ENCODE measurements at regions not wholly inside any gene's neighbourhood (a gene's known extent, or its start where the extent isn't known, plus 50 kb on each side); places are given as distances from the start of the nearest gene placed in this dataset.
A peak's percentile ranks its signal among the peaks of the same experiment; 100 is the strongest.
"Not testable (repeated sequence)": the region's sequence is repeated elsewhere in the genome, so short reads cannot be mapped to it uniquely, and the experiment has no call there.

DNA sequence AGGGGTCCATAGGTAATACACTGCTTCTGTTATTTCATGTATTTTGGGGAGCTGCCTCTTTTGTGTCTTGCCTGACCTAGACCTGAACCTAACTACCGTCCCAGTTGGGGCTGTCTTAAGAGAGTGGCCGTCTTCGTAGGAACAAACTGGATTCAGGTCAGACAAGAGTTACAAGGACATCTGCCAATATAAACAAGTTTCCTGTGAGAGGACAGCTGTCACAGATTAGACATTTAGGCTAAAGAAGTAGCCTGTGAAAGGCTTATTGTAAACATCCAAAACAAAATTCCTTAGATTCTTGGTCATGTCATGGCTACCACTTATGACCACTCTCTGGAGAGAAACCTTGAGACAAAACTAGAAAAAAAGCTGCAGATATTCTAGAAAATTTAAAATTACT lies 797.6 kb upstream of the AADAT start:
- Histone ChIP-seq H3K27me3 (no peaks in the 10 kb centered on the region), H3K9me3 (no peaks in the 10 kb centered on the region), H3K36me3 (no peaks in the 10 kb centered on the region), H3K4me3 (no peak overlapping the region)
- no peak for DNase-seq

DNA sequence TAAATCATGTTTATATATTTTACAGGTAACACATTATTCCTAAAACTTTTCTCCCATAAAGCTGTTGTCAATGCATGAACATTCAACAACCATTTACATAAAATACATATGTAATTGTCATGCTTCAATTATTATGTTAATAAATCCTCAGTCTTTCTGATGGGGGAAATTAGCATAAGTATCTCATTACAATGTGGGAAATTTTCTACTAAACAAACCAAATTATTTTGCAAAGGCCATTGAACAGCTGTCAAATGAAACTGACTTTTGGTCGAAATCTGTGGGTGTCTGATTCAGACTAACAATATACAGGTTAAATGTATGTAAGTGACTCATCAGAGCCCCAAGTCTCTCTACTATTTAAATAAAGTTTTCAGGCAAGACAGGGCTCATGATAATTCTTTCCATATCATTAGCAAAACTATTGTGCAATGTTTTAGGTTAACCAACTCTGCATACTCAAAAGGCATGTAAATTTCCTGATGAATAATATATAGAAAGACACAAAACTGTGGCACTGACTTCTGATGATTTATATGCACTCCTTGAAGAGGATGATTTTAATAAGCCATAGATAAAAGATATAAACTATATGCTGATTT lies 795.3 kb upstream of the AADAT start:
- no peak for DNase-seq
- H3K9me3 ChIP-seq, result no peaks in the 10 kb centered on the region
- H3K36me3 ChIP-seq, result no peaks in the 10 kb centered on the region
- H3K27me3 ChIP-seq, result no peaks in the 10 kb centered on the region
- no peak overlapping the region for H3K4me3 ChIP-seq

DNA sequence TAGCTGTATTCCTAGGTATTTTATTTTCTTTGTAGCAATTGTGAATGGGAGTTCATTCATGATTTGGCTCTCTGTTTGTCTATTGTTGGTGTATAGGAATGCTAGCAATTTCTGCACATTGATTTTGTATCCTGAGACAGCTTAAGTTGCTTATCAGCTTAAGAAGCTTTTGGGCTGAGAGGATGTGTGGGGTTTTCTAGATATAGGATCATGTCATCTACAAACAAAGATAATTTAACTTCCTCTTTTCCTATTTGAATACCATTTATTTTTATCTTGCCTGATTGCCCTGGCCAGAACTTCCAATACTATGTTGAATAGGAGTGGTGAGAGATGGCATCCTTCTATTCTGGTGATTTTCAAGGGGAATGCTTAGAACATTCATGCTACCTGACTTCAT lies 791.9 kb upstream of the AADAT start:
- H3K9me3 ChIP-seq, H3K36me3 ChIP-seq, H3K4me3 ChIP-seq, H3K27me3 ChIP-seq, DNase-seq: not testable (repeated sequence)

DNA sequence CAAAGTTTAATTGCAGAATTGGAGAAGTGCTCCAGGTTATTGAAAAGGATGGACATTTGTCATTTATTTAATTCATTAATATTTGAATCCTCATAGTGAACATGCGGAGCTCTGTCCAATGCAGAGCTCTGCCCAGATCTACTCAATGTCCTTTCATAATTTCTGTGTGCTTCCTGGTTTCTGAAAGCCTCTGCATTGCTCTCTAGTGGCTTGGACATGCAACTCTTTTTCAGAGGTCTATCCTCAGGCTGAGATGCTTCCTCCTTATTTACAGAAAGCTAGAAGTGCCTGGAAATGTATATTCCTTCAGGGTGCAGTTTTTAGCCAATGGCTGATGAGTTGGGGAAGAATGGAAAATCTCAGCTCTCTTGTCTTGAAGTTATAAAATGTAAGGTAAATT lies 786.1 kb upstream of the AADAT start:
- DNase-seq, result no peak
- Histone ChIP-seq H3K27me3 (no peaks in the 10 kb centered on the region), H3K9me3 (no peaks in the 10 kb centered on the region), H3K4me3 (no peak overlapping the region), H3K36me3 (no peaks in the 10 kb centered on the region)

DNA sequence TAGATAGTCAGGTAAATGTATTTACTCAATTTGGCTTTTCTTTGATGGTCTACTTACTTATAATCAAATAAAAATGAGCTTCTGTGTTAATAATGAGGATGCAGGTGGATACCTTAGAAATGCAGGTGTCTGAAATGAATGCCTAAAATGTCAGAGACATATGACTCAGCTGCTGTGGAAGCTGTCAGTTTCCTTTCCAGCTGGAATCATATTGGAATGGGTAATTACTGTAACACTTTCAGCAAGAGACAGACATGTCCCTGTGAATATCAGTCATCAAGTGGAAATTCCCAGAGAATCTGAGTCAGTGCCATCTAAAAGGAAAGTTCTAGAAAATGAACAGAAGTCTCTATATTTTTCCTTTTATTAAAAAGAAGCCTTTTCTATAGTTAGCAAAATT lies 783.0 kb upstream of the AADAT start:
- Histone ChIP-seq H3K27me3 (no peaks in the 10 kb centered on the region), H3K36me3 (no peaks in the 10 kb centered on the region), H3K4me3 (no peak overlapping the region), H3K9me3 (no peaks in the 10 kb centered on the region)
- DNase-seq, result no peak

DNA sequence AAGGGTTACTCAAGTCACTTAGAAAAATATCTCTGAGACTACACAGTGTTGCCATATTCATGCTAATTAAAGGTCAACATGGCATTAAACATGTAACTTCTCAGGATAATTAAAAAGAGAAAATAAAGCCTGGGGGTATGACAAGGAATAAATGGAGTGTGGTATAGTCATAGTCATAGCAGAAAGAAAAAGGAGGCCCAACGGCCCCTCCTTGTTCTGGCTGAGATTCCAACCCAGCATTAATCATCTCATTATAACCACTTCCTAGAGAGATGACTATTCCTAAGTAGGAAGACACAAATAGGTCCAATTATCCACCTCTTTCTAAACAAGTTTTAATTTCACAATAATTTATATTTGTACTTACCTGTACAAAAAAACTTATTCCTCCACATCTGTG lies 778.4 kb upstream of the AADAT start:
- Histone ChIP-seq H3K27me3 (no peaks in the 10 kb centered on the region), H3K9me3 (no peaks in the 10 kb centered on the region), H3K36me3 (no peaks in the 10 kb centered on the region), H3K4me3 (no peak overlapping the region)
- no peak for DNase-seq

DNA sequence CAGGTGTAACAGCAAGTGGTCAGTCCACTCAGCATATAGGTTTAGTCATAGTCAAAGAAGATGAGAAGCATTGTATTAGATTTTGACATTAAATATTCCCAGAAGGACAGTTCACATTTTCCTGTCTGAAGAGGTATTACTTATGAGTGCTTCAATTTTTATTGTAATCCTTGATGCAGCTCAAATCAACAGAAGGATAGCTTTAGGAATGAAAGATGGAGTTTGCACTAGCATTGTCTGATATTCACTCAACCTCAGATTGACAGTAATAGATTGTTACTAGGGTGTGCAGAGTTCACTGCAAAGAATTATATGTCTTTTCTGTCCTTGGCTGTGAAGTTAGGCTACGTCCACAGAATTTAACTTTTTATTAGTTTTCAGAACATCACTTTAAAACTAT lies 764.3 kb upstream of the AADAT start:
- Histone ChIP-seq H3K27me3 (no peaks in the 10 kb centered on the region), H3K9me3 (no peaks in the 10 kb centered on the region), H3K36me3 (no peaks in the 10 kb centered on the region), H3K4me3 (no peak overlapping the region)
- no peak for DNase-seq

DNA sequence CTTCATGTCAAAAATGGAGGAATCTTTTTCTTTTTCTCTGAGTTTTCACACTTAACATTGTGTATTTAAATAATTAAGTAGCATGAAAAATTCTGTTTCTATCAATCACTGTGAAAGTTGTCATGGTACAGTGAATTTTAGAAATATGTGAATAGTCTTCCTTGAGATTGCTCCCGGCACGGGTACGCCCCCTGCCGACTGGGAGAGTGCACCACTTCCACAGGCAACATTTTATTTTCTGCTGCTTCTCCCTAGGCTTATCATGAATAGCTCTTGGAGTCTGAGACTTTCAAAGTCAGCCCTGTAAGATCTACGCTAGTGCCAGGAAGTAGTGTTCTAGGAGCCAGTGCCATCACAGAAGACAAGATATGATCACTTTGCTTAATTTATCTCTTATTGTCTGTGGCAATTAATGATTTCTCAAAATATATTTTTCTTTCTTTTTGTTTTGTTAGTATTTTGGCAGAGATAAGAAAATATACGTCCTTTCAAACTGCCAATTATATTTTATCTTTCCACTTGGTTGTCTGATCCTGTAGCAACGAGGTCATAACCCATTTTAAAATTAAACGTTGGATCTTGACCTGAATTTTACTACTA lies 763.8 kb upstream of the AADAT start:
- DNase-seq, result peak; percentile 14
- Histone ChIP-seq H3K36me3 (no peaks in the 10 kb centered on the region), H3K27me3 (no peaks in the 10 kb centered on the region), H3K4me3 (no peak overlapping the region), H3K9me3 (no peaks in the 10 kb centered on the region)

DNA sequence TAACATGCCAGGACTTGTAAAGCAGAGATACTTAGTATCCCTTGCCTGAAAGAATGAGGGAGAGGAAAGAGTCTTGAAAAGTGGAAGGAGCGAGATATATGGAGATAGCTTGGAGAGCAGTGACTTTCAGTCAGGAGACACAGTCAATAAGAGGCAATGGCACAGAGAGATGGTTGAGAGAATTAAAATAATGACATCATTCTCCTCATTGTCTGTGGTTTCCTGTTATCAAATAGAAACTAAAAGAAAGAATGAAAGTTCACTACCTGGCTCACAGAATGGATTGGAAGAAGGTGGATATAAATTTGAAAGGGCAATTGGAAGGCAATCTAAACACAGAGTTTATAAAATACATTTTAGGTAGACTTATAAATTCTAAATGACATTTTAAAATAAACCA lies 760.2 kb upstream of the AADAT start:
- Histone ChIP-seq H3K4me3 (no peak overlapping the region), H3K9me3 (no peaks in the 10 kb centered on the region), H3K27me3 (no peaks in the 10 kb centered on the region), H3K36me3 (no peaks in the 10 kb centered on the region)
- no peak for DNase-seq

DNA sequence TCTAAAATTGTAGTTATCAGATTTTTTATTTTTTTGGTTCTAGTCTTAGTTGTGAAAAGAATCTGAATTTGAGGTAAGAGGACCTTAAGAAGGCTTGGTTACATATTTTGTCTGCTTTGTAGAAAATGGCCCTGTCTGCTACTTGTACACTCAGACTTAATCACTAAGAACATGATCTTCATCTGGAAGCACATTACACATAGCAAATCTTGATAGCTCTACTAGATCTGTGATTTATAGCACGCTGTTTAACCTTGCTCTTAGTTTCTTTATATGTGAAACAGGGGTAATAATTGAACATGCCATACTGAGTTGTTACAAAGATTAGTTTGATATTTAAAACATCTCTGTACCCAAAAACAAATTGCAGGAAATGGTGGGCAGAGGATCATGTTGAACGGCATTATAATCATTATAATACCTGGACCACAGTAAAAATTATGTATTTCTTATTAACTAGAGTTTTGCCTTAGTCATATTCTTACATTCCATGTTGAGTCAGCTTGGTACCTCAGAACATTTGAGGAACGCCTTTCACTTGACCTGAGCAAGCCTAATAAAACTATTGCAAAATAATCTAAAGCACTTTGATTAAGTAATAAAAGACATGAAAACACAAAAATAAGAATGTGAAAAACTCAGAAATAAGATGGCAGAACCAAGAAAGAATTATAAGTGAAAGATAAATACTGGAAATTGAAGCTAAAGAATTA lies 738.0 kb upstream of the AADAT start:
- no peak for DNase-seq
- H3K4me3 ChIP-seq, result no peak overlapping the region
- no peaks in the 10 kb centered on the region for H3K36me3 ChIP-seq
- no peaks in the 10 kb centered on the region for H3K27me3 ChIP-seq
- no peaks in the 10 kb centered on the region for H3K9me3 ChIP-seq

DNA sequence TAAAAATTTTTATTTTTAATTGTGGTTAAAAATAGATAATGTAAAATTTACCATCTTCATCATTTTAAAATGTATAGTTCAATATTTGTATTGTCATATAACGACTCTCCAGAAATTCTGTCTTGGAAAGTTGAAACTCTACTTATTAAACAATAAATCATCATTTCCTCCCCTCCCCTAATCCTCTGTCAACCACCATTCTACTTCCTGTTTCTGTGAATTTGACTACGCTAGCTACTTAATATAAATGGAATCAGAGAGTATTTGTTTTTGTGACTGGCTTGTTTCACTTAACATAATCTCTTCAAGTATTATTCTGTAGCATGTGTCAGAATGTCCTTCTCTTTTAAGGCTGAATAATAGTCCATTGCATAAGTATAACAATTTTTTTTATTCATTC lies 729.0 kb upstream of the AADAT start:
- DNase-seq, result no peak
- H3K4me3 ChIP-seq, result no peak overlapping the region
- H3K27me3 ChIP-seq, result no peaks in the 10 kb centered on the region
- H3K9me3 ChIP-seq, result no peaks in the 10 kb centered on the region
- no peaks in the 10 kb centered on the region for H3K36me3 ChIP-seq

DNA sequence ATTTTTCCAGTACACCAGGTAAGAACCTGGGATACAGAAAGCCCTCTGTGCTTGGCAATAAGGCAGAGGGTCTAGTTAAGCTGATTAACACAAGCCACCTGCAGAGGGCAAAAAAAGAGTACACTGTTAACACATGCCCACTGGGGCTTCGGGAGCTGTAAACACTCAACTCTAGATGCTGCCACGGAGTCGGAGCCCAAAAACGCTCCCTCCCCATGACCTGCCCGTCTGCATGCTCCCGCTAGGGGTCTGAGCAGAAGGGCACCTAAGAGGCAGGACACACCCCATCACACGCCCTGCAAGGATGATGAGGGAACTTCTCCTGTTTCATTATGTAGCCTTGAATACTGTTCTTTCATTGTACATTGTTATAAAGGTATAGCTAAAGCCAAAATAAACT lies 715.6 kb upstream of the AADAT start:
- no peak for DNase-seq
- Histone ChIP-seq H3K36me3 (no peaks in the 10 kb centered on the region), H3K9me3 (no peaks in the 10 kb centered on the region), H3K4me3 (no peak overlapping the region), H3K27me3 (no peaks in the 10 kb centered on the region)

DNA sequence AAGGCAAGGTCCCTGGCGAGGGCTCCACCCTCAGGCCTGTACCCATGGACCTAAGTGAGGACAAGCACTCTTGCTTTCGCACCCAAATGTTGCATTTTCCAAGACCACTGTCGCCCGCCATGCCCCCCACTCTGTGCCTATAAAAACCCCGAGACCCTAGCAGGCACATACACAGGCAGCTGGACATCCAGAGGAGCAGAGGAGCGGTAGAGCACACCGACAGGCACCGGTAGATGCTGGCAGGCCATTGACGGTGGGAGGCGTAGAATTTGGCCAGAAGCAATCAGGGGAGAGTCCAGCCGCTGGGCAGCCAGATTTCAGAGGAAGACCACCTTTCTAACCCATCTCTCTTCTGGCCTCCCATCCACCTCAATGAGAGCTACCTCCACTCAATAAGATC lies 715.2 kb upstream of the AADAT start:
- Histone ChIP-seq H3K9me3 (no peaks in the 10 kb centered on the region), H3K36me3 (no peaks in the 10 kb centered on the region), H3K4me3 (no peak overlapping the region), H3K27me3 (no peaks in the 10 kb centered on the region)
- DNase-seq, result no peak

DNA sequence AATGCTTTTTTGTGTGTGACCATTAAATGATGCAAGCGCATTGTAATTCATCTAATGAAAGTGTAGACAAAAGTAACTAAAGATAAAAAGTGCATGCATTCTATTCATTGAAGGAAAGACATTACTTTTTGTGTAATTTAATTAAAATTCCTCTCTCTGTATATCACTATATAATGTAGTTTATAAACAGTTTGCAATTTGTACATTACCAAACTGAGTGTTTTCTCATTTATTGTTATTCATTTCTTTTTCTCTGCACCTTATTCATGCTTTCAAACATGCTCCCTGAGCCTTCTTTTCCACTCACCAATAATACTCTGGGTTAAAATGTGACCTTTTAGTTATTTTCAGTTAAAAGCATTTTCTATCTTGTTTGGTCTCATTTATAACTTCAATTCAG lies 713.7 kb upstream of the AADAT start:
- H3K9me3 ChIP-seq, result no peaks in the 10 kb centered on the region
- no peak overlapping the region for H3K4me3 ChIP-seq
- no peaks in the 10 kb centered on the region for H3K27me3 ChIP-seq
- no peaks in the 10 kb centered on the region for H3K36me3 ChIP-seq
- DNase-seq, result no peak

DNA sequence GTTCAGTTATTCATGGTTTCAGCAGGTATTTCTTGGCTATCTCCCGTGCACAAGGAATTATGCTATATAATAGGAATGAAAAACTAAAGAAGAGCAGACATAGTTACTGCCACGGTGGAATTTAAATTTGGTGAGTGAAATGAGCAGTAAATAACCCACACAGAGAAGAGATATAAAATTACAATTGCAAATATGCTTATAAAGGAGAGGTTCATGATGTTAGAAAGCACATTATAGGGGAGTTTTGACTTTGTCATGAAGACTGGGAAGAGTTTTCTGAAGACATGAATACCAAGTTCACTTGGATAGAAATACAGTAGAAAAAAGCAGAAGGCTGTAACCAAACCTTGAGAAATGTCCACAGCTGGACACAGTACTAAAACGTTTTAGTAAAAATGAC lies 712.0 kb upstream of the AADAT start:
- DNase-seq, result no peak
- no peaks in the 10 kb centered on the region for H3K9me3 ChIP-seq

DNA sequence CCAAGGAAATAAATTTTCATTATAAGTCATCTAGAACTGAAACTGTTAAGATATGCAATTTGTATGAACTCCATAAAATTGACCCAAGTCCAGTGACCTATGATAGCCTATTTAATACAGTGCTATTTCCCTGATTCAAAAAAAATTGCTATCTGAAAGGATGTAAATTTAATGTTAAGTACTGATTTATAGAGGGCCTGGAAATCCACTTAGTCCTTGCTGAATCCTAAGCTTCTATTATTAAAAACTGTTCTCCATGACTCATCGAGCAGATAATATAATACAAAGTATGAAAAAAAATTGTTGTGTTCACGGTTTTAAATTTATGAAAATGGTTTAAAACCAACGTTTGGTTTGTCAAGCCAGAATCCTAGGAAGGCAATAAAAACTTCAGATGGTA lies 704.8 kb upstream of the AADAT start:
- no peaks in the 10 kb centered on the region for H3K36me3 ChIP-seq
- no peak for DNase-seq
- no peak overlapping the region for H3K4me3 ChIP-seq
- no peaks in the 10 kb centered on the region for H3K9me3 ChIP-seq
- H3K27me3 ChIP-seq, result no peaks in the 10 kb centered on the region

More for the DNA sequence above, 712.0 kb upstream of the AADAT start:
- H3K36me3 ChIP-seq, result no peaks in the 10 kb centered on the region
- H3K27me3 ChIP-seq, result no peaks in the 10 kb centered on the region
- no peak overlapping the region for H3K4me3 ChIP-seq

DNA sequence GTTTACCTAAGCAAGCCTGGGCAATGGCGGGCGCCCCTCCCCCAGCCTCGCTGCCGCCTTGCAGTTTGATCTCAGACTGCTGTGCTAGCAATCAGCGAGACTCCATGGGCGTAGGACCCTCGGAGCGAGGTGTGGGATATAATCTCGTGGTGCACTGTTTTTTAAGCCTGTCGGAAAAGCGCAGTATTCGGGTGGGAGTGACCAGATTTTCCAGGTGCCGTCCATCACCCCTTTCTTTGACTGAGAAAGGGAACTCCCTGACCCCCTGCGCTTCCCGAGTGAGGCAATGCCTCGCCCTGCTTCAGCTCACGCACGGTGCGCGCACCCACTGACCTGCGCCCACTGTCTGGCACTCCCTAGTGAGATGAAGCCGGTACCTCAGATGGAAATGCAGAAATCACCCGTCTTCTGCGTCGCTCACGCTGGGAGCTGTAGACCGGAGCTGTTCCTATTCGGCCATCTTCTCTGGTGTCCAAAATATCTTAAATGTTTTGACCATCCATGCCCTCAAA lies 698.8 kb upstream of the AADAT start:
- not testable (repeated sequence) for H3K36me3 ChIP-seq, H3K9me3 ChIP-seq, DNase-seq, H3K27me3 ChIP-seq, H3K4me3 ChIP-seq

DNA sequence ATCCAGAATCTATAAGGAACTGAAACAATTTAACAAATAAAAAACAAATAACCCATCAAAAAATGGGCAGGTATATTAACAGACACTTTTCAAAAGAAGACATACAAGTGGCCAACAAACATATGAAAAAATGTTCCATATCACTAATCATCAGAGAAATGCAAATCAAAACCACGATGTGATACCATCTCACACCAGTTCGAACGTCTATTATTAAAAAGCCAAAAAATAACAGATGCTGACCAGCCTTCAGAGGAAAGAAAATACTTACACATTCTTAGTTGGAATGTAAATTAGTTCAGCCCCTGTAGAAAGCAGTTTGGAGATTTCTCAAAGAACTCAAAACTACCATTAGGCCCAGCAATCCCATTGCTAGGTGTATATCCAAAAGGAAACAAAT lies 687.9 kb upstream of the AADAT start:
- Histone ChIP-seq H3K27me3 (no peaks in the 10 kb centered on the region), H3K36me3 (no peaks in the 10 kb centered on the region), H3K4me3 (no peak overlapping the region), H3K9me3 (no peaks in the 10 kb centered on the region)
- no peak for DNase-seq
